Cerebellar cortex (tissue), 1 donor: ENCODE measurements at regions not wholly inside any gene's neighbourhood (a gene's known extent, or its start where the extent isn't known, plus 50 kb on each side); places are given as distances from the start of the nearest gene placed in this dataset.
"Not testable (repeated sequence)": the region's sequence is repeated elsewhere in the genome, so short reads cannot be mapped to it uniquely, and the experiment has no call there.

Experiments
- DNase-seq: peaks from one replicate; pipeline ENCODE4 v3.0.0-alpha.2; 2015; ENCODE audit warnings: low spot score

DNA sequence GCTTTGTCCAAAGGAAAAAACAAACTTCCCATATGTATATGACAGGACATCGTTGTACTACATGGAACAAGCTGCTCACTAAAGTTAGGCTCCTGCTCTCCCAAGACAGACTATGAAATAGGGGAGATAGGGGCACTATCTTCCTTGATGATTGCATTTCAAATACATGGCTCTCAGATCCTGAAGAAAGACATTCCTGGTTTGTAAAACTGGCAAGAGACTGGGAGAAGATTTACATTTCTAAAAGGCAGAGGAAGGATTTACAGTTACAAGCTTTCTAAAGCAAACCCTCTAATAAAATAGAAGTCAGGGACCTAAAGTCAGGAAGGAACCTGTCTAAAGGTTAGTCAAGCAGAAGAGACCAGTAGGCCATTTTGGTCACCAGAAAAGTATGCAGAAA, 103.7 kb downstream of the SLC17A6 start:
- DNase-seq: no peak

DNA sequence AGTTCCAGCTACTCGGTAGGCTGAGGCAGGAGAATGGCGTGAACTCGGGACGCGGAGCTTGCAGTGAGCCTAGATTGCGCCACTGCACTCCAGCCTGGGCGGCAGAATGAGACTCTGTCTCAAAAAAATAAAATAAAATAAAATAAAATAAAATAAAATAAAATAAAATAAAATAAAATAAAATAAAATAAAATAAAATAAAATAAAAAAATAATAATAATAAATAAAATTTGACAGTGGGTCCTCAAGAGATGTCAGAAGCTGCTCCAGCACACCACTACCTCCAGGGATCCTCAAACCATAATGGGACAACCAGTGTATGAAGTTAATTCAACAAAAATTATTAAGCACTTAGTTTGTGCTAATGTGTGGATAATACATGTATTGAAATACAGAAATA, 97.4 kb downstream of the SLC17A6 start:
- DNase-seq: not testable (repeated sequence)

DNA sequence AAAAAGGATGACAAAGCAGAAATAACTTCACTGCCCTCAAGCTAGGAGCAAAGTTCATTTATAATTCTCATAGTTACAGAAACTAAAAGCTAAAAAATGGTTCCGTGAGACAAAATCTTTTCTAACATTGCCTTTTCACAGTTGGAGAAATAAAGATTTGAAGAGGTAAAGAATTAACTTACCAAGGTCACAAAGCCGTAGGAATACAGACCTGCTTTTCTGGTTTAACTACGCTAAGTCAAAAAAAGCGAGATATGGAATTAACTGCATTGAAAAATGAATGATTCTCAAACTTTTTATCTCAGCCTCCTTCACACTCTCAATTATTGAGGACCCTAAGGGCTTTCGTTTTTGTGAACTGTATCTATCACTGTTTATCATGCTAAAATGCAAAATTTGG, 95.3 kb downstream of the SLC17A6 start:
- DNase-seq: no peak

DNA sequence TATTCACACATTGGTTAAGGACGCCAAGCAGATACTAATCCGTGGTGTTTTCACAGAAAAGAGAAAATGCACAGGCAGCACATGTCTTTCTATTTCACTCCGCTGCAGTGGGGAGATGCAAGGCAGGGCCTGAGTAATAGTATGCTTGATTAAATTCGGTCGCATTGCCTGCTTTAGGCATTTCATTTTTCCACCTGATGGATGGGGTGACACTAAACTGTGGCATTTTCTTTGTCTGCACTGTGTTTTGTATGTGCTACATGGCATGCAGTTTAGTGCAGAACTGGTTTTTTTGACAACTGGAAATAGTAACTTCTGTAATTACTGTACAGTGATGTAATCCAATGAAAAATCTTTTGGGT, 94.9 kb downstream of the SLC17A6 start:
- DNase-seq: no peak

DNA sequence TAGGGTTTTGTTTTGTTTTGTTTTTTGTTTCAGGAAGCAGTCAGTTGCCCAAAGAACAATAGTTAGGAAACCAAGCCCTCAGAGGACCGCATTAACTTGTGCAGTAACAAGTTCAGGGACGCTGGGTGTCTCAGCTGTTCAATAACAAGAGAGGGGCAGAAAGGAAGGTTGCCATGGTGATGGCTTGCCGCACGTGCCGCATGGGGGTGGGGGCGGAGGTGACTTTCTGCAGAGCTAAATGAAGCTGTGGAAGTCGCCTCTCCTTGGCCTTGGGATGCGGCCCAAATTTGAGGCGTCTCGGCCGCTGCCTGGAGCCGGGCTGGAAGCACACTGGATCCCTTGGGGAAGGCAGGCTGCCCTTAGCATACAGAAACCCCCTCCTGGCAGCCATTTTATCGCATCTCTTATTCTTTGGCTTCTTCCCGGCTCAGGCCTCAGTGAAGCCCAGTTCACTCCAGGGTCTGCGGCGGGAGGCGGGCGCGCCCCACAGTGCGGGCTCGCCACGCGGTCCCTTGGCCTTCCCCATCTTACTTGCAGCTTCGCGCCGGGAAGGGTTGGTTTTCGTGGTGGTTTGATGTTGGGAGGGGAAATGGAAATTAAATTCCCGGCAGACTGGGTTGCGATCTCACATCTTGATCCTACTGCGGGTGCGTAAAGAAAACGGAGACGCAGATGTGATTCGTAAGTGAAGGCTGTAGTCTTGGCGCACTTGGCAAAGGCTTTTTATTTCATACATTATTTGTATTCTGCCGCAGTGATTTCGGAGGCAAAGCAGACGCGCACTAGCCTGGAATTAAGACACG, 94.3 kb downstream of the SLC17A6 start:
- no peak for DNase-seq

DNA sequence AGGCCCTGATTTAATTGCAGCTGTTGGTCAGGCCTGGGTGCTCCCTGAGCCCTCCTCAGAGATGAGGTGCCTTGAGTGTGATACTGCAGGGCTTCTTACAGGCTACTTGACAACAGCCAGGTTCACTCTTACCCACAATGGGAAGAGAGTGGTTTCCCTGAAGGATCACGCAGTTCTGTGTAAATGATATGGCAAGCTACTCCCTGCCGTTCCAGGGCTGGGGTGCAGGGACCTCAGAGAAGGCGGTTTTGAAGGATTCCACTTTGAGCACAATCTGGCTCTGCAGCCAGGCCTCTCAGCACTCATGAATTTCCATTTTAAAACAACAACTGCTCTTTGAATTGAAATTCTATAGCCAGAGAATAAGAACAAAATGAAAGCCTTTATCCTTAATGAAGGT, 92.9 kb downstream of the SLC17A6 start:
- DNase-seq: no peak

DNA sequence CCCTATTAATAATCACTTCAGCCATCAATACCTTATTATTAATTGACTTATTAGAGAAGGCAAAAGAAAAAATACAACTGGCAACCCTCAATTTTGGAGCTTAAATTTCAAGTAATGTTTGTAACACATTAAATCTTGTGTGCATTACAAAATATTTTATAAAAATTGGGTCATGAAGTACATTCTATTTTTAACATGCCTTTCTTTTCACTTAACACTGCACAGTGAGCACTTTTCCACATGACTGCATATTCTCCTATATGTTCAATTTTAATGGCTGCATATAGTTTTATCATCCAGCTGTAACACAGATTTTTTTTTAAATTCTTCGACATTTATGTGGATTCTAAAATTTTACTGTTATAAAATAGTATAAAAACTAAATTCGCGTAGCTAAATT, 92.5 kb downstream of the SLC17A6 start:
- DNase-seq: no peak

DNA sequence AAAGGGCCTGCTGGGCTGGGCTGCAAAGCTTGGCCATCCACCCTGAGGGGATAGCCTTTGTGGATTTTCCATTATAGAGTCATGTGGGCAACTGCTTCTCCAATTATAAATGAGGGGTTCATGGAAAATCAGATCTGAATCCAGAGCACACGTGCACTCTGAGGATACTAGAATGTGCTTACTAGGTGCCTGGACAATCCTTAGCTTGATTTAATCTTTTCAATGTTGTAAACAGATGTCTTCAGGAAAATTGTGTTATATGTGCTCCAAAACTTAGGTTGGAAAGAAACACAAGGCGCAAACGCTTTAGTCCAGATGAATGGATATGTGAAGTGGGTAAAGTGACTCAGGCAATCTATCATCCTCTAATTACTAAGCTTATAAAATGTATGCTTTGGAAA, 92.0 kb downstream of the SLC17A6 start:
- no peak for DNase-seq
